HAP-1 (cell line): ENCODE measurements at regions not wholly inside any gene's neighbourhood (a gene's known extent, or its start where the extent isn't known, plus 50 kb on each side); places are given as distances from the start of the nearest gene placed in this dataset.

Experiments used
- DNase-seq, 2 experiments: peaks; one replicate each; pipeline ENCODE4 v3.0.0-alpha.2; 2016 to 2020; ENCODE audit warnings: low spot score in 2 of 2
- H3K27me3 ChIP-seq: fragments of 250-450 bp; sonication (Bioruptor Pico); 2 replicates; pipeline ENCODE4 v1.5.1; 2020; ENCODE audit warnings: low read depth, mild to moderate bottlenecking, moderate library complexity
- H3K36me3 ChIP-seq: fragments of 250-450 bp; sonication (Bioruptor Pico); replicated peaks from 2 replicates; pipeline ENCODE4 v1.5.1; 2020; ENCODE audit warnings: mild to moderate bottlenecking
- H3K4me1 ChIP-seq: fragments of 250-450 bp; sonication (Bioruptor Pico); 2 replicates; pipeline ENCODE4 v1.5.1; 2020; ENCODE audit warnings: mild to moderate bottlenecking
- H3K4me3 ChIP-seq: fragments of 250-450 bp; sonication (Bioruptor Pico); 2 replicates; pipeline ENCODE4 v1.5.1; 2020; ENCODE audit warnings: mild to moderate bottlenecking, moderate library complexity
- H3K9me3 ChIP-seq: fragments of 250-450 bp; sonication (Bioruptor Pico); 2 replicates; pipeline ENCODE4 v1.5.1; 2020; ENCODE audit warnings: mild to moderate bottlenecking, moderate library complexity
- in situ Hi-C: fragments of 300-500 bp; cut with MboI; formaldehyde crosslinking; loops from 3 replicates; pipeline ENCODE4 v1.14.3; 2020; ENCODE audit warnings: low sequenced_read_pairs, inconsistent platforms, mixed read lengths

DNA sequence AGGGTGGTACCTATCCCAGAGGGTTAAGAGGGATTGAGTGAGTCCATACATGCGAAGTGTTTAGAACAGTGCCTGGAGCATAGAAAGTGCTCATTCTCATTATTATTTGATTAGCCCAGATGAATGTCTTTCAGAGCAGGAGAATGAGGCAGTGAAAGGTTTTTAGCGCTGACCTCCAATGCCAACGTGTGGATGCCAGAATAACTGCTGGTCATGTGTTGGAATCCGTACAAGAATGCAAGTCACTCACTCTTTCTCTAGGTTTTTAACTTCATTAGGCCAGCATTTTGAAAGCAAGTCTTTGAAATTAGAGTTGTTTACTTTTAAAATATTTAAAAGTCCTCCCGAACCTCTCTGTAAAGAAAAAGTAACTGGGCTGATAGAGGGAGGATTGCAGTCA, 374.2 kb downstream of the EN1 start:
- Histone ChIP-seq H3K4me1 (no peaks in the 10 kb centered on the region), H3K36me3 (no peaks in the 10 kb centered on the region), H3K27me3 (no peaks in the 10 kb centered on the region), H3K9me3 (no peaks in the 10 kb centered on the region), H3K4me3 (no peak overlapping the region)
- in situ Hi-C loops, result no loop called here
- DNase-seq, result no peak

DNA sequence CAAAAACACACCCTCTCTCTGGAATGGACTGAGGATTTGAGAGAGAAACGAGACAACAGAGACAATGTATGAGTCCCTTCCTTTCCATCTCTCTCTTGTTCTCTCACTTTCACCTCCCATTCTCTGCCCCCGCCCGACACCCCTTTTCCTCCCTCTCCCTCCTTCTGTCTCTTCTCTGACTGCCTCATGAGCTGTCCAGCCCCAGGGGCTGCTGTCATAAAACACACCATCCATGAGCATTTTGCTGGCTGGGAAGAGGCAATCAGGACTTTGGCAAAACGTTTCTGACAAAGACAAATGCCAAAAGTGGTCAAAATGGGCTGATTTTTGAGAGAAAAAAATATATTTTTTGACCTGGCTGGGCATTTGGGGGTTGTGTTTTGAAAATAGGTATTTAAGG, 377.2 kb downstream of the EN1 start:
- H3K4me1 ChIP-seq, result no peaks in the 10 kb centered on the region
- DNase-seq, result no peak
- no peaks in the 10 kb centered on the region for H3K27me3 ChIP-seq
- in situ Hi-C loops, result no loop called here
- no peaks in the 10 kb centered on the region for H3K36me3 ChIP-seq
- no peak overlapping the region for H3K4me3 ChIP-seq
- no peaks in the 10 kb centered on the region for H3K9me3 ChIP-seq

DNA sequence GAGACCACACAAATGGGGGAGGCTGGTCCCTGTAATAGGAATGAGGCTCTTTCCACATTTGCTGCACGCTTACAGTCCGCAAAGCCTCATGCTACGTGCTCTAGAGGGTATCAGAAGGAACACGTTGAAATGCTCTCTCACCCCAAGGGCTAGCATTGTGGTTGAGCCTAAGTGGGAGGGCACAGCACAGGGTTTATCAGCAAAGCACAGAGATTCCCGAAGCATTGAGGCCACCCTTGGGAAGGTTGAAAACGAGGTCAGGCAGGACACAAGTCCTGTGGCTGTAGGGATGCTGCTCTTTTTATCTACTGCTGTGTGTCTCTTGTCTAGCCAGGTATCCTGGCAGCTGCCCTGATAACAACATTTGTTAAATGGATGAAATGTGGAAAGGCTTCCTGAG, 378.3 kb downstream of the EN1 start:
- no peak for DNase-seq
- Histone ChIP-seq H3K4me3 (no peak overlapping the region), H3K36me3 (no peaks in the 10 kb centered on the region), H3K4me1 (no peaks in the 10 kb centered on the region), H3K9me3 (no peaks in the 10 kb centered on the region), H3K27me3 (no peaks in the 10 kb centered on the region)
- in situ Hi-C loops, result no loop called here

DNA sequence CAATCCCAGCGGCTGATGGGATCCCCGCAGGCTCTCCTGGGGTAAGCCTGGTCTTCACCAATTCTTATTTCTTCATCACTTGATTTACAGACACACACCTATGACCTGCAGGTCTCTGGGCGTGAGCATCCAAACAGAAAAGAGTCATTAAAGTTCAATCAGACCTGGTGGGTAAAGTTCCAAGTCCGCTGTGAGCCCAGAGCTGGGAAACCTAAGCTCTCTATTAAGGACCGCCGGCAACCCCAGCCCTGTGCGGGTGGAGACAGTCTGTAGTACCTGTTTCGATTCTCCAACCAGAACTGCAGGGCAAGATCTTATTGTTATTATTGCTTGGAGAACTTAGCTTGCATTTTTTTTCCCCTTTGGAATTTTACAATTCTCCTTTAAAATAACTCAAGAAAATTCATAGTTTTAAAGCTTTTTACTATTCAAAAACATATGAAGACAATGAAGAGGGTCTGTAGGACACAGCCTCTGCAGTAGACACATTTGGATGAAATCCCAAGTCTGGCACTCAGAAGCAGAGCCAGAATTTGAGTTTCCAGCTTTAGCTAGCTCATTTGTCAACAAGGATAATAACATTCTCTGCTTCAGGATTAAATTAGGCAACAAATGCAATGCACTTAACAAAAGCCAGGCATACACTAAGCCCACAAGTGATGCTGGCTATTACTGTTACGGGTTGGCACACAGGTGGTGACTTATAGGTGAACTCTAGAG, 376.4 kb downstream of the INSIG2 start:
- in situ Hi-C loops, result no loop called here

DNA sequence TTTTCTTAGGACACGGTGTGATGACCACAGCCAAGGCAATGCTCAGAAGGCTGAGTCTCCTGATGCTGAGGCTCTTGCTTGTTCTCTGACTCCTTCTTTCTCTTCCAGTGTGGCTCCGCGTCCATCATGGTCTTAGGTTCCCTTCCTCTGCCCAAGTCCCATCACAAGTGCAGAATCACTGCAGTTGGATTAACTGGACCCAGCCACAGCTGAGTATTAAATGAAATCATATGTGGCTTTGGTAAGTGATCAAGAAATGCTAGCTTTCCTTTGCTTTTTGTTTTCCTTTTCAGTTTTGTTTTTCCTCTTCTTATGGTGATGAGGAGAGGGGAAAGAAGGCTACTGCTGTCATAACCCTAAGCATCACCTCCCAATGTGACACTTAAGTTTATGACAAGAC, 375.8 kb downstream of the INSIG2 start:
- H3K4me3 ChIP-seq, result no peak overlapping the region
- in situ Hi-C loops, result no loop called here
- no peaks in the 10 kb centered on the region for H3K27me3 ChIP-seq
- no peak for DNase-seq
- no peaks in the 10 kb centered on the region for H3K9me3 ChIP-seq
- H3K4me1 ChIP-seq, result no peaks in the 10 kb centered on the region
- no peaks in the 10 kb centered on the region for H3K36me3 ChIP-seq

More for the DNA sequence above, 376.4 kb downstream of the INSIG2 start:
- no peaks in the 10 kb centered on the region for H3K36me3 ChIP-seq
- H3K4me3 ChIP-seq, result no peak overlapping the region
- DNase-seq, result no peak
- no peaks in the 10 kb centered on the region for H3K4me1 ChIP-seq
- no peaks in the 10 kb centered on the region for H3K27me3 ChIP-seq
- no peaks in the 10 kb centered on the region for H3K9me3 ChIP-seq

DNA sequence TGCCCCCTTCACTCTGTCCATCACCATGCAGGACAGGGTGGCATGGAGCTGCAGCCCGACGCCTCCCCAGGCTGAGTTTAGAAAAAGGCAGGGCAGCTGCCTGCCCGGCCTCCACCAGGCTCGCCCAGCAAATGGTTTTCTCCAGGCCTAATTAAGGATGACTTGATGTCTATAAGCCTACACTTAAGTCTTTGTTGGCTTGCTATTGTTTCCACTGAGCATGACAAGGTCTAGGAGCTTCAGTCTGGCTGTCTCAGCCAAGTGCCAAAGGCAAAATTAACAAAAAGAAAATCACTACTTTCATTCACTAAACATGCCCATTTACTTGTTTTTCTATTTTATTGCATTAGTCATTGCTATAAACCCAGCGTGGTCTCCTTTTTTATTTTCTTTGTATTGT, 372.2 kb downstream of the INSIG2 start:
- no peaks in the 10 kb centered on the region for H3K4me1 ChIP-seq
- H3K27me3 ChIP-seq, result no peaks in the 10 kb centered on the region

DNA sequence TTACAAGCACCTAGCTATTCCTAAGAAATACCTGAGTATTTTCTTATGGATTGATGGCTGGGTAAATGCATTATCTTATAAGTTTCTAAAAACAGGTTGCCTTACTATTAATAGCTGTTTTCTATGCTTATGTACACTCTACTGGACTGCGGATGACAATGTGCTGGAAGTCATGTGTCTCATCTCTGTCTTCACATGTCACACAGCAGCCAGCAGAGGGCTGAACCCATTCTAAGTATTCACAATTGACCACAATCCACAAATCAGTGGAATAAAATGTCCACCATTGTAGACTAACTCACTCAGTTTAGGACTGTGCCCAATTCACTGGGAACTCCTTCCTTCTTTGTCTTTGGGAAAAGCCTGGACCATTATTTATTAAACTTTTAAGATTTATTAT, 371.2 kb downstream of the INSIG2 start:
- Histone ChIP-seq H3K9me3 (no peaks in the 10 kb centered on the region), H3K36me3 (no peaks in the 10 kb centered on the region), H3K4me3 (no peak overlapping the region), H3K4me1 (no peaks in the 10 kb centered on the region), H3K27me3 (no peaks in the 10 kb centered on the region)
- in situ Hi-C loops, result no loop called here
- DNase-seq, result no peak

More for the DNA sequence above, 372.2 kb downstream of the INSIG2 start:
- DNase-seq, result no peak
- in situ Hi-C loops, result no loop called here
- Histone ChIP-seq H3K9me3 (no peaks in the 10 kb centered on the region), H3K4me3 (no peak overlapping the region), H3K36me3 (no peaks in the 10 kb centered on the region)

DNA sequence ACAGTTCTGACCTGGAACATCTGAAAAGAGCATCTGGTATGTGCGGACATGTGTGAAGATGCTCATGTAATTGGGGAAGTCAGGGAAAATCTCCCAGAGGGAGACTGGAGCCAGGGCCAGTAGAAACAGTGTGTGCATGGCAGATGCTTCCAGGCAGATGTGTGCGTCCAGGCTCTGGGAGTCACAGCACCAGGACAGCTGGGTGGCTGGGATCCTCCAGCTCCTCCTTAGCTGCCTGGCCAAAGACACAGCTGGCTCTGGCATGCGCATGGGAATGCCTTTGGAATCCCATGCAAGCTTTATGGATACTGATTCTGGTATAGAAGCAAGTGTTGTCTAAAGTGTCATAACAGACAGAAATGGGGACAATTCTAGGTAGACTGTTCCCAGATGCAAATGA, 369.7 kb downstream of the INSIG2 start:
- in situ Hi-C loops, result no loop called here
- H3K4me1 ChIP-seq, result no peaks in the 10 kb centered on the region
- H3K4me3 ChIP-seq, result no peak overlapping the region
- DNase-seq, result no peak
- no peaks in the 10 kb centered on the region for H3K9me3 ChIP-seq
- H3K36me3 ChIP-seq, result no peaks in the 10 kb centered on the region
- no peaks in the 10 kb centered on the region for H3K27me3 ChIP-seq

DNA sequence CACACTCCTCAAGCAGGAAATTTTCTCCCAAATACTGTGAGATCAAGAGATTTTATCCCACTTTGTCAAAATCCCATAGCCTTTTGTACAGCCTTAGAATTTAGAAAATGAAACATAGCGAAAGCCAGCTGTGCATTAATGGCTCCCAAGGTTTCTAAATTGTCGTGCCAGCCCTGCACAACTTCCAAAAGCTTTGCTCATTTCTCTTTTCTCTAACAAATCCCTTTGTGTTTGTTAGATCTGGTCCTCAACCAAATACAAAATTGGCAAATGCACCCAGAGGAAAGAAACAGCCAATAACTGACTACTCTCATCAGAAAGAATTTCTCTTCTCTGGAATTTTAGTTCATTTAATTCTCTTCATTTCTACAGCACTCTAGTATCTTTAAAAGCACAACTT, 361.1 kb downstream of the INSIG2 start:
- H3K4me3 ChIP-seq, result no peak overlapping the region
- H3K4me1 ChIP-seq, result no peaks in the 10 kb centered on the region
- in situ Hi-C loops, result no loop called here

DNA sequence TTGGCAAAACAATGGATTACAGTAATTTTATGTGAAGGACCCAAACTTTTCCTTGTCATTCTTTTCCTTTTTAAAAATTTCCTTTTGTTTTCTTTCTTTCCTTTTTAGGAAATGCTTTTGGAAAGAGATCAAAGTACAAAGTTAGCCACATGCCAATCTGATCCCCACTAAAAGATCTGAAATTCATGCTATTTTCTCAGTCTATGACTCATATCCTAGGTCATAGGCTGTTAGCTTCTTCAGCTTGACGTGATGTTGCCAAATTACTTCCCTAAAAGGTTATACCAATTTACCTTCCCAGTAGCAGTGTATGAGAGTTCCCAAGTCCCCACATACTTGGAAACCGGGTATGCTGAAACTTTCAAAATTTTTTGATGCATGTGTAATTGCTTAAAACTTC, 355.3 kb downstream of the INSIG2 start:
- in situ Hi-C loops, result no loop called here
- Histone ChIP-seq H3K9me3 (no peaks in the 10 kb centered on the region), H3K4me3 (no peak overlapping the region), H3K4me1 (peaks cover 10% of the 10 kb centered on the region; the same call in 1 of the 2 replicates), H3K36me3 (no peaks in the 10 kb centered on the region), H3K27me3 (peaks cover 4% of the 10 kb centered on the region)
- DNase-seq, result no peak

More for the DNA sequence above, 361.1 kb downstream of the INSIG2 start:
- peaks cover 4% of the 10 kb centered on the region for H3K27me3 ChIP-seq
- no peak for DNase-seq
- no peaks in the 10 kb centered on the region for H3K9me3 ChIP-seq
- H3K36me3 ChIP-seq, result no peaks in the 10 kb centered on the region

DNA sequence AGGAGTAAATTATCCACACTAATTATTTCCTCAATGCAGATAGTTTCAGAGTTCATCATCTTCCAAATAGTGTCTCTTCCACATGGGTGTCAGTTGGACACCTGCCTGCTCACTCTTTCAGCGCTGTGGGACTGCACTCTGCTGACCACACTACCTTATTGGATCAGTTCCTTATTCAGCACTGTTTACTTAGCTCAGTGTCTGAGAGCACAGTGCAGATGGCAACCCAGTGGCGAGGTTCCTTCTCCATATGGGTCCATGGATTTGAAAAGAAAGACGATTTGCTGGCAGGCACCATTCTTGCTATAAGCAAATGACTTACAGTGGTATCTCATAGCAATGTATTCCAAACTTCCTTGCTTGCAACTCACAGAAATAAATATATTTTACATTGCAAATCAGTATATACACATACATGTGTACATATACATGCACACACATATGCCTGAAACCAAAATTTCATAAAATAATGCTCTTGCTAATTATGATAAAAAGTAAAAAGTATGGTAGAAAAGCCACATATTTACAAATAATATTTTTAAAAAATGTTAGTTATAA, 354.8 kb downstream of the INSIG2 start:
- H3K9me3 ChIP-seq, result no peaks in the 10 kb centered on the region
- no peaks in the 10 kb centered on the region for H3K36me3 ChIP-seq
- in situ Hi-C loops, result no loop called here
- peaks cover 10% of the 10 kb centered on the region; the same call in 1 of the 2 replicates for H3K4me1 ChIP-seq
- no peaks in the 10 kb centered on the region for H3K27me3 ChIP-seq
- H3K4me3 ChIP-seq, result no peak overlapping the region
- no peak for DNase-seq

DNA sequence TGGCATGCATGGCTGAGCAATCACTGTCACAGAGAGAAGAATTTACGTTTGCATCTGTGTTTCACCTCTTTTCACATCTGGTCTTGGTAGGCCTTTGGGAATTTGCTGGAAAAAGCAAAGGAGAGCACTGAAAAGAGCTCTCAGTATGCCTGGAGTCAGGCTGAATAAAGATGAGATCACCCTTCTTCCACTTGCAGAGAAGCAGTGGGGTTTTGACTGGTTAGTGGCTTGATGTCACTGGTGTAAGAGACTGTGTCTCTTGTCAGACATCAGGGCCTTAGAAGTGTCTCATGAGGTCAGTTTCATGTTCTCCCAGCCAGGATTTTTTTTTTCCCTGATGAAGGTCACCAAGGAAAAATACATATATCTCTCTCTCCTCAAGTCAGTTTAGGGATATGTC, 353.8 kb downstream of the INSIG2 start:
- DNase-seq, result no peak
- Histone ChIP-seq H3K27me3 (no peaks in the 10 kb centered on the region), H3K4me3 (no peak overlapping the region), H3K4me1 (peaks cover 10% of the 10 kb centered on the region; the same call in 1 of the 2 replicates), H3K36me3 (no peaks in the 10 kb centered on the region), H3K9me3 (no peaks in the 10 kb centered on the region)
- in situ Hi-C loops, result no loop called here

DNA sequence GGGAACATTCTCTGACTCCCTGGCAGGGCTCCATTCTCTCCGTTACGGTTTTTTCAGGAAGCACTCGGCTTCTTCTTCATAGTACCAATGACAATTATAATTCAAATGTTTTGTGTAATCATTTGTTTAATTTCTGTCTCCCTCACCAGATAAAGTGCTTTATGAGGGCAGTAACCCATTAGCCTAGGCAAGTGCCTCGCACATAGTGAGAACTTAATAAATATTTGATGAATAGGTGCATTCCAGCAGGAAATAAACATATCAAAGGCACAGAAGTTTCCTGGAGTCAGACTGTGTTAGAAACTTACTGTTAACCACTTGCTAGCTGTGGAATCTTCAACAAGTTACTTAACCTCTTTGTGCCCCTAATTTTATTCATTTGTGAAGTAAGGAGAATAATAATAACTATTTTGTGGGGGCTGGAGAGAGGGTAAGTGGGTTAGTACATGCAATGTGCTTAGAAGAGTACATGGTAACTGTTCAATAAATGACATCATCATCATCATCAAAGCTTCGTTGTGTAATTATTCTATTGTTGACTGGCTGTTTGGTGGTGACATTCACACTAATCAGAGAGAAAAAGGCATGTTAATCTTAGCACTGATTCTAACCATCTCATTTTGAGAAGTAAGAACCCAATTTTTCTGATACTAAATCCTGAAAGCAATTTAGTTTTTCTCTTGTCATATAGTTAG, 352.3 kb downstream of the INSIG2 start:
- in situ Hi-C loops, result no loop called here
- peak; percentile 22 to 52 for DNase-seq
- no peaks in the 10 kb centered on the region for H3K36me3 ChIP-seq
- no peaks in the 10 kb centered on the region for H3K27me3 ChIP-seq
- H3K4me1 ChIP-seq, result peaks cover 10% of the 10 kb centered on the region; the same call in 1 of the 2 replicates
- no peak overlapping the region for H3K4me3 ChIP-seq
- H3K9me3 ChIP-seq, result no peaks in the 10 kb centered on the region

DNA sequence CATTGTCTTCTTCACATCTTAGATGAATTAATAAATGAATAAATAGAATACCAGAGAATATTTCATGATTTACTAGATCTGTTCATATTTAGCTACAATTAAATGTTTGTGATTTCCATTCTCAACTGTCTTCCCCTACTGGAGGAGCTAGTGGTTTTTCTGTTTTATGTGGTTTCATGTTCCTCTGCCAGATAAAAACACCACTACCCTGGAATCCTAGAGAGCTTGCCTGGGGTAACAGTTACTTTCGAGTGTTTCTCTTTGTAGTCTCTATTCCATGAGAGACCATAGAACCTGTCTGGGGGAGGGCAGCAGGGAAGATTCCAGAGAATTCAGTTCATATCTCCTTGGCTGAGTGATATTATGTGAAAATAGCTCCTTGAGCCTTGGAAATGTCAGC, 349.2 kb downstream of the INSIG2 start:
- H3K36me3 ChIP-seq, result no peaks in the 10 kb centered on the region
- no peak for DNase-seq
- H3K4me1 ChIP-seq, result peaks cover 10% of the 10 kb centered on the region; the same call in 1 of the 2 replicates
- H3K27me3 ChIP-seq, result no peaks in the 10 kb centered on the region
- in situ Hi-C loops, result no loop called here
- H3K9me3 ChIP-seq, result no peaks in the 10 kb centered on the region
- no peak overlapping the region for H3K4me3 ChIP-seq
